ENCODE measurements at regions not wholly inside any gene's neighbourhood (a gene's known extent, or its start where the extent isn't known, plus 50 kb on each side); places are given as distances from the start of the nearest gene placed in this dataset.
"Not testable (repeated sequence)": the region's sequence is repeated elsewhere in the genome, so short reads cannot be mapped to it uniquely, and the experiment has no call there.

DNA sequence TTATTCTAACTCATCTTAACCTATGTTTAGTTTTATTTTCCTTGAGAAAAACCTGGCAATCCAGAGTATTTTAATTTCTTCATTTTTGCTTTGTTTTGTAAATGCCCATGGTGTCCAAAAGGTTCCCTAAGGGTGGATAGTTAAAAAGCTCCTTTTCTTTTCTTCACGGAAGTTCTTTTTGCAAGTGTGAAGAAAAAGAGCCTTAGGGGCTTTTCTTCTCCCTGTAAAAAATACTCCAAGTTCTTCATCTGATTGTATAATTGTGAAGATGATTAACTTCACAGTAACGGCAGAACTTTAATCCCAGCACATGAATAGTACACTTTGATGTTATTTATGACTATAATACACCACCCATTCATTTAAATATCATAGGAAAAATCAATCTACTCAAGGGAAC is 530.2 kb upstream of the LINC00305 start:
- Histone ChIP-seq H3K9me3 (ENCODE audit: low read length) (no peaks in the 10 kb centered on the region), H3K4me2 (ENCODE audit: low read length) (no peak overlapping the region), H3K27ac (ENCODE audit: low read length) (no peak overlapping the region), H3K9me2 (replicated peaks; ENCODE audit: low read length) (no peaks in the 10 kb centered on the region), H3K4me3 (ENCODE audit: low read length) (no peak overlapping the region), H2AFZ (ENCODE audit: low read length) (no peak overlapping the region), H3F3A (ENCODE audit: low read length, unreplicated experiment) (peaks cover 3% of the 10 kb centered on the region), H3K36me3 (ENCODE audit: low read depth, low read length) (no peaks in the 10 kb centered on the region), H3K9ac (ENCODE audit: low read length) (no peak overlapping the region), H3K27me3 (ENCODE audit: low read length) (no peaks in the 10 kb centered on the region), H3K79me2 (ENCODE audit: low read length) (no peaks in the 10 kb centered on the region), H4K20me1 (ENCODE audit: low read length) (no peaks in the 10 kb centered on the region), H3K4me1 (ENCODE audit: insufficient read depth, low read length) (no peaks in the 10 kb centered on the region)
- CTCF ChIA-PET = no interaction called here
- POLR2A ChIA-PET (ENCODE audit: unreplicated experiment) = no interaction called here
- no peak for ATAC-seq
- no peak for TF ChIP-seq EZH2phosphoT487 (IDR thresholded peaks at IDR 0.05; ENCODE audit: borderline replicate concordance, low read length)
- no peak for TF ChIP-seq EZH2 (IDR thresholded peaks at IDR 0.05; ENCODE audit: low read length, unreplicated experiment)
- TF ChIP-seq, protein P1, sequence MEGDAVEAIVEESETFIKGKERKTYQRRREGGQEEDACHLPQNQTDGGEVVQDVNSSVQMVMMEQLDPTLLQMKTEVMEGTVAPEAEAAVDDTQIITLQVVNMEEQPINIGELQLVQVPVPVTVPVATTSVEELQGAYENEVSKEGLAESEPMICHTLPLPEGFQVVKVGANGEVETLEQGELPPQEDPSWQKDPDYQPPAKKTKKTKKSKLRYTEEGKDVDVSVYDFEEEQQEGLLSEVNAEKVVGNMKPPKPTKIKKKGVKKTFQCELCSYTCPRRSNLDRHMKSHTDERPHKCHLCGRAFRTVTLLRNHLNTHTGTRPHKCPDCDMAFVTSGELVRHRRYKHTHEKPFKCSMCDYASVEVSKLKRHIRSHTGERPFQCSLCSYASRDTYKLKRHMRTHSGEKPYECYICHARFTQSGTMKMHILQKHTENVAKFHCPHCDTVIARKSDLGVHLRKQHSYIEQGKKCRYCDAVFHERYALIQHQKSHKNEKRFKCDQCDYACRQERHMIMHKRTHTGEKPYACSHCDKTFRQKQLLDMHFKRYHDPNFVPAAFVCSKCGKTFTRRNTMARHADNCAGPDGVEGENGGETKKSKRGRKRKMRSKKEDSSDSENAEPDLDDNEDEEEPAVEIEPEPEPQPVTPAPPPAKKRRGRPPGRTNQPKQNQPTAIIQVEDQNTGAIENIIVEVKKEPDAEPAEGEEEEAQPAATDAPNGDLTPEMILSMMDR (conservative IDR thresholded peaks at IDR 0.05; ENCODE audit: low read depth, low read length) = no peak
- DNase-seq = no peak
- intact Hi-C loops (cut with micrococcal nuclease) = no loop called here
- no TSS peak for BruUV-seq (replicated peaks)

DNA sequence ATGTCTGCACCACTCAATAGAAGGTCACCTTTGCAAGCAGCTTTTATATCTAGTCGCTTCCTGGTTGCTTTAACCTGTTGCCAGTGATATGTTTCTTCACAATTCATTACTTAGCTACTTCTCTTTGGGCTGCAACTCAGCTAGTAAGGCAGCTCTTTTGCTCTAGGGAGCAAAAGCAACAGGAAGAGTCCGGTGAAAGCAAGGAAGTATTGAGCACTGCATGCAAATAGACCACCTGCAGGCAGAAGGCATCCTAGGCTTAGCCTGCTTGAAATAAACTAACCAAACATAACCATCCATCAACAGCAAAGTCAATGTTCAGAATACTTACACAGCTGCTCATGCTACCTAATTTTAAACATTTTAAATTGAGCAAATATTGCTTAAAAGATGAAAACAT is 529.2 kb upstream of the LINC00305 start:
- H3F3A ChIP-seq (ENCODE audit: low read length, unreplicated experiment) = peaks cover 3% of the 10 kb centered on the region
- no peak overlapping the region for H3K9ac ChIP-seq (ENCODE audit: low read length)
- intact Hi-C loops (cut with micrococcal nuclease) = no loop called here
- H3K4me2 ChIP-seq (ENCODE audit: low read length) = no peak overlapping the region
- DNase-seq (no peak), ATAC-seq (no peak)
- H3K27me3 ChIP-seq (ENCODE audit: low read length) = no peaks in the 10 kb centered on the region
- H3K79me2 ChIP-seq (ENCODE audit: low read length) = no peaks in the 10 kb centered on the region
- no peaks in the 10 kb centered on the region for H3K36me3 ChIP-seq (ENCODE audit: low read depth, low read length)
- H4K20me1 ChIP-seq (ENCODE audit: low read length) = no peaks in the 10 kb centered on the region
- H2AFZ ChIP-seq (ENCODE audit: low read length) = no peak overlapping the region
- ChIA-PET CTCF (no interaction called here), POLR2A (ENCODE audit: unreplicated experiment) (interaction anchor here (0.6 kb wide), 1 partner anchor 332 kb away, joined by 3 read pairs; no protein-coding TSS in a partner anchor)
- no peaks in the 10 kb centered on the region for H3K9me3 ChIP-seq (ENCODE audit: low read length)
- no TSS peak for BruUV-seq (replicated peaks)
- H3K4me1 ChIP-seq (ENCODE audit: insufficient read depth, low read length) = no peaks in the 10 kb centered on the region
- no peak overlapping the region for H3K4me3 ChIP-seq (ENCODE audit: low read length)
- no peaks in the 10 kb centered on the region for H3K9me2 ChIP-seq (replicated peaks; ENCODE audit: low read length)
- TF ChIP-seq, protein P1 (conservative IDR thresholded peaks at IDR 0.05; ENCODE audit: low read depth, low read length) = no peak
- TF ChIP-seq EZH2 (IDR thresholded peaks at IDR 0.05; ENCODE audit: low read length, unreplicated experiment) (no peak), EZH2phosphoT487 (IDR thresholded peaks at IDR 0.05; ENCODE audit: borderline replicate concordance, low read length) (no peak)
- H3K27ac ChIP-seq (ENCODE audit: low read length) = no peak overlapping the region

DNA sequence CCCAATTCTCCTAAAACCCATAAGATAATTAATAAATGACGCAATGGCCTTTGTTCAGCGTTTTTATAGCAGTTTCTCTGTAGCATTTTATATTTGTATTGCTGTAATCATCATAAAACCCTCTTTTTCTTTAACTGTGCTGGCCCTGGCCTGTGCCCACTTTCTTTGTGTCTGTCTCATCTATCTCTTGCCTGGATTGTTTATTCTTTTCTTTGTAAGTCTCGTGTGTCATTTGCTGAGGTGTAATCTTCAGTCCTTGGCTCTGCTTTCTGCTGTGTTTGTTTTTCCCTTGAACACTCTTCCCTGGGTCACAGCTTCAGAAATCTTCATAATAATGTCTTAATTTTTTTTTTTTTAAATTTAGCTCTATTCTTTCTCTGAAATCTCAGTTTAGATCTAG is 525.8 kb upstream of the LINC00305 start:
- Histone ChIP-seq H3K9me2 (replicated peaks; ENCODE audit: low read length) (no peaks in the 10 kb centered on the region), H3F3A (ENCODE audit: low read length, unreplicated experiment) (peaks cover 3% of the 10 kb centered on the region), H3K27me3 (ENCODE audit: low read length) (no peaks in the 10 kb centered on the region), H3K27ac (ENCODE audit: low read length) (no peak overlapping the region), H3K4me2 (ENCODE audit: low read length) (no peak overlapping the region), H3K9ac (ENCODE audit: low read length) (no peak overlapping the region), H2AFZ (ENCODE audit: low read length) (no peak overlapping the region), H3K4me1 (ENCODE audit: insufficient read depth, low read length) (no peaks in the 10 kb centered on the region), H3K9me3 (ENCODE audit: low read length) (no peaks in the 10 kb centered on the region), H4K20me1 (ENCODE audit: low read length) (no peaks in the 10 kb centered on the region), H3K79me2 (ENCODE audit: low read length) (no peaks in the 10 kb centered on the region), H3K4me3 (ENCODE audit: low read length) (no peak overlapping the region), H3K36me3 (ENCODE audit: low read depth, low read length) (no peaks in the 10 kb centered on the region)
- no peak for DNase-seq
- no peak for ATAC-seq
- BruUV-seq (replicated peaks) = no TSS peak
- POLR2A ChIA-PET (ENCODE audit: unreplicated experiment) = no interaction called here
- intact Hi-C loops (cut with micrococcal nuclease) = no loop called here
- TF ChIP-seq EZH2 (IDR thresholded peaks at IDR 0.05; ENCODE audit: low read length, unreplicated experiment) = no peak
- TF ChIP-seq EZH2phosphoT487 (IDR thresholded peaks at IDR 0.05; ENCODE audit: borderline replicate concordance, low read length) = no peak
- TF ChIP-seq, protein P1 (conservative IDR thresholded peaks at IDR 0.05; ENCODE audit: low read depth, low read length) = no peak
- CTCF ChIA-PET = no interaction called here

DNA sequence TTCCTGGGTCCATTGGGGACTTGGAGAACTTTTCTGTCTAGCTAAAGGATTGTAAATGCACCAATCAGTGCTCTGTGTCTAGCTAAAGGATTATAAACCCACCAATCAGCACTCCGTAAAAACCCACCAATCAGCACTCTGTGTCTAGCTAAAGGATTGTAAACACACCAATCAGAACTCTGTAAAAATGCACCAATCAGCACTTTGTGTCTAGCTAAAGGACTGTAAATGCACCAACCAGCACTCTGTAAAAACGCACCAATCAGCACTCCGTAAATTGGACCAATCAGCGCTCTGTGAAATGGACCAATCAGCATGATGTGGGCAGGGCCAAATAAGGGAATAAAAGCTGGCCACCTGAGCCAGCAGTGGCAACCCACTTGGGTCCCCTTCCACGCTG is 522.4 kb upstream of the LINC00305 start:
- H3K9me3 ChIP-seq (ENCODE audit: low read length); H2AFZ ChIP-seq (ENCODE audit: low read length); BruUV-seq (replicated peaks); ATAC-seq; intact Hi-C loops (cut with micrococcal nuclease); H3K27me3 ChIP-seq (ENCODE audit: low read length); H3K9ac ChIP-seq (ENCODE audit: low read length); H3K79me2 ChIP-seq (ENCODE audit: low read length); CTCF ChIA-PET; POLR2A ChIA-PET (ENCODE audit: unreplicated experiment); H3K4me3 ChIP-seq (ENCODE audit: low read length); H3K4me1 ChIP-seq (ENCODE audit: insufficient read depth, low read length); DNase-seq; H3K9me2 ChIP-seq (replicated peaks; ENCODE audit: low read length); H3K27ac ChIP-seq (ENCODE audit: low read length); H3K4me2 ChIP-seq (ENCODE audit: low read length); H3F3A ChIP-seq (ENCODE audit: low read length, unreplicated experiment); H3K36me3 ChIP-seq (ENCODE audit: low read depth, low read length); H4K20me1 ChIP-seq (ENCODE audit: low read length): not testable (repeated sequence)

Data from PC-3 (cell line).